Panc1 (cell line): ENCODE measurements at regions not wholly inside any gene's neighbourhood (a gene's known extent, or its start where the extent isn't known, plus 50 kb on each side); places are given as distances from the start of the nearest gene placed in this dataset.

ENCODE experiments used
- ATAC-seq: fragments of 200-7000 bp; cut with Tn5 transposase; 2 replicates; pipeline ENCODE4 v1.9.1; 2020; ENCODE audit warnings: mild to moderate bottlenecking, moderate library complexity
- BruUV-seq: library from RNA; stranded (reverse); fragments of 400-500 nt; replicated peaks from 2 replicates; lab custom pipeline; 2021; lab: Mats Ljungman, UMichigan
- CTCF ChIA-PET: fragments of 300-600 bp; sonication (Branson Sonifier 250); formaldehyde crosslinking; loops from one replicate; lab custom pipeline; 2022; ENCODE audit warnings: antibody characterized with exemption; lab: Charles Lee
- POLR2A ChIA-PET: fragments of 300-600 bp; sonication (Branson Sonifier 250); formaldehyde crosslinking; loops from one replicate; lab custom pipeline; 2022; ENCODE audit warnings: antibody characterized with exemption; lab: Charles Lee
- DNase-seq: peaks from one replicate; pipeline ENCODE4 v3.0.0-alpha.2; 2010; ENCODE audit warnings: low read depth, low spot score
- H3K27ac ChIP-seq: 2 replicates; pipeline ENCODE4 v1.5.1; 2011; ENCODE audit warnings: mild to moderate bottlenecking, low read length, inconsistent platforms
- H3K27me3 ChIP-seq: fragments of 200-500 bp; sonication (Bioruptor generic); 2 replicates; pipeline ENCODE4 v1.6.0; 2014; ENCODE audit warnings: low read length, inconsistent platforms; ENCODE audit not compliant: control insufficient read depth, insufficient read depth
- H3K36me3 ChIP-seq: fragments of 200-500 bp; sonication (Bioruptor generic); 2 replicates; pipeline ENCODE4 v1.5.1; 2014; ENCODE audit warnings: inconsistent platforms, mild to moderate bottlenecking, low read length, moderate library complexity; ENCODE audit not compliant: control insufficient read depth, insufficient read depth
- H3K4me1 ChIP-seq: 2 replicates; pipeline ENCODE4 v1.5.1; 2011; ENCODE audit warnings: inconsistent platforms, mild to moderate bottlenecking, low read length, moderate library complexity; ENCODE audit not compliant: control insufficient read depth, insufficient read depth
- H3K4me3 ChIP-seq, 2 experiments: 2 replicates each; pipeline ENCODE4 v1.5.1; 2011 to 2012; ENCODE audit warnings: low read depth in 2 of 2, low read length in 2 of 2, mild to moderate bottlenecking in 2 of 2, inconsistent platforms in 1 of 2, moderate library complexity in 1 of 2
- H3K9me3 ChIP-seq: fragments of 200-500 bp; sonication (Bioruptor generic); 2 replicates; pipeline ENCODE4 v1.5.1; 2014; ENCODE audit warnings: low read depth, mild to moderate bottlenecking, inconsistent platforms, low read length, moderate library complexity; ENCODE audit not compliant: control insufficient read depth, insufficient read depth
- POLR2AphosphoS5 ChIP-seq: IDR thresholded peaks from 2 replicates; pipeline ENCODE4 v1.6.1; 2012; ENCODE audit warnings: mild to moderate bottlenecking, low read depth, low read length, moderate library complexity
- REST ChIP-seq, 2 experiments: IDR thresholded peaks; 2 replicates each; pipeline ENCODE4 v1.6.1; 2011 to 2012; ENCODE audit warnings: low read depth in 2 of 2, control low read depth in 1 of 2, low read length in 1 of 2, mild to moderate bottlenecking in 1 of 2, moderate library complexity in 1 of 2; ENCODE audit not compliant: insufficient read depth in 1 of 2
- SIN3A ChIP-seq: IDR thresholded peaks from 2 replicates; pipeline ENCODE4 v1.6.1; 2012; ENCODE audit warnings: low read depth, mild to moderate bottlenecking, low read length, moderate library complexity, borderline replicate concordance; ENCODE audit not compliant: insufficient read depth
- TCF7L2 ChIP-seq: IDR thresholded peaks from 2 replicates; pipeline ENCODE4 v1.6.1; 2011; ENCODE audit warnings: mild to moderate bottlenecking, low read depth, low read length, inconsistent platforms
- in situ Hi-C: cut with HindIII; loops from 2 replicates; pipeline ENCODE4 v1.10.0; 2016; ENCODE audit warnings: low sequenced_read_pairs, low pct_unique_long_range_greater_than_20kb
- intact Hi-C: fragments of 100-400 bp; cut with micrococcal nuclease; formaldehyde crosslinking; loops from one replicate; pipeline ENCODE4 v1.10.0; 2022; ENCODE audit not compliant: unreplicated experiment
- TF ChIP-seq, protein P1 (sequence below): fragments of 450-650 bp; IDR thresholded peaks from 2 replicates; pipeline ENCODE4 v1.5.1; 2017; ENCODE audit warnings: mild to moderate bottlenecking

- intact Hi-C loops (no loop called here), in situ Hi-C loops (no loop called here)
- Histone ChIP-seq H3K36me3 (no peaks in the 10 kb centered on the region), H3K4me1 (no peaks in the 10 kb centered on the region), H3K27me3 (no peaks in the 10 kb centered on the region), H3K9me3 (no peaks in the 10 kb centered on the region), H3K27ac (no peak overlapping the region), H3K4me3 (no peak overlapping the region)
- no peak for DNase-seq
- BruUV-seq = no TSS peak
- TF ChIP-seq POLR2AphosphoS5 (no peak), SIN3A (no peak), TCF7L2 (no peak), REST (IDR thresholded peaks at IDR 0.05; ENCODE audit: insufficient read depth in 1 of 2, low read depth in 2 of 2, low read length in 1 of 2) (no peak)
- TF ChIP-seq, protein P1, sequence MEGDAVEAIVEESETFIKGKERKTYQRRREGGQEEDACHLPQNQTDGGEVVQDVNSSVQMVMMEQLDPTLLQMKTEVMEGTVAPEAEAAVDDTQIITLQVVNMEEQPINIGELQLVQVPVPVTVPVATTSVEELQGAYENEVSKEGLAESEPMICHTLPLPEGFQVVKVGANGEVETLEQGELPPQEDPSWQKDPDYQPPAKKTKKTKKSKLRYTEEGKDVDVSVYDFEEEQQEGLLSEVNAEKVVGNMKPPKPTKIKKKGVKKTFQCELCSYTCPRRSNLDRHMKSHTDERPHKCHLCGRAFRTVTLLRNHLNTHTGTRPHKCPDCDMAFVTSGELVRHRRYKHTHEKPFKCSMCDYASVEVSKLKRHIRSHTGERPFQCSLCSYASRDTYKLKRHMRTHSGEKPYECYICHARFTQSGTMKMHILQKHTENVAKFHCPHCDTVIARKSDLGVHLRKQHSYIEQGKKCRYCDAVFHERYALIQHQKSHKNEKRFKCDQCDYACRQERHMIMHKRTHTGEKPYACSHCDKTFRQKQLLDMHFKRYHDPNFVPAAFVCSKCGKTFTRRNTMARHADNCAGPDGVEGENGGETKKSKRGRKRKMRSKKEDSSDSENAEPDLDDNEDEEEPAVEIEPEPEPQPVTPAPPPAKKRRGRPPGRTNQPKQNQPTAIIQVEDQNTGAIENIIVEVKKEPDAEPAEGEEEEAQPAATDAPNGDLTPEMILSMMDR = no peak
- ATAC-seq = no peak
- ChIA-PET POLR2A (no interaction called here), CTCF (no interaction called here)
Observed at GRCh38 chr5:62041156-62041756, 264.8 kb upstream of the KIF2A start.

- no peaks in the 10 kb centered on the region for H3K9me3 ChIP-seq
- ATAC-seq (no peak), DNase-seq (no peak)
- CTCF ChIA-PET = no interaction called here
- no TSS peak for BruUV-seq
- no peaks in the 10 kb centered on the region for H3K27me3 ChIP-seq
- POLR2A ChIA-PET = no interaction called here
- H3K4me1 ChIP-seq = no peaks in the 10 kb centered on the region
- intact Hi-C loops = no loop called here
- H3K4me3 ChIP-seq = no peak overlapping the region
- TF ChIP-seq, protein P1 = no peak
- no peak for TF ChIP-seq POLR2AphosphoS5
- TF ChIP-seq REST (IDR thresholded peaks at IDR 0.05; ENCODE audit: insufficient read depth in 1 of 2, low read depth in 2 of 2, low read length in 1 of 2) = no peak
- TF ChIP-seq TCF7L2 = no peak
- TF ChIP-seq SIN3A = no peak
- no peak overlapping the region for H3K27ac ChIP-seq
- H3K36me3 ChIP-seq = no peaks in the 10 kb centered on the region
- in situ Hi-C loops = no loop called here
Observed at GRCh38 chr5:62042007-62042406, 264.0 kb upstream of the KIF2A start.
